ENCODE measurements at regions not wholly inside any gene's neighbourhood (a gene's known extent, or its start where the extent isn't known, plus 50 kb on each side); places are given as distances from the start of the nearest gene placed in this dataset.

- Histone ChIP-seq H3K4me3 (no peak overlapping the region), H3K4me1 (peaks cover 0 to 6% (median under 1%) of the 10 kb centered on the region in 4 donors), H3K9me3 (no peaks in the 10 kb centered on the region), H3K27me3 (no peaks in the 10 kb centered on the region), H3K27ac (replicated peaks in 1 of 4) (no peak overlapping the region), H3K36me3 (no peaks in the 10 kb centered on the region)
- no peak for TF ChIP-seq EP300 (IDR thresholded peaks at IDR 0.05)
- whole genome bisulfite sequencing: 80% methylated on average over 3 of the region's 3 CpGs
- DNase-seq (ENCODE audit: extremely low spot score): no peak
- intact Hi-C loops (cut with DNase I): no loop called here
Observed at GRCh38 chr18:22773944-22774343, 159.2 kb upstream of the RBBP8 start.

- DNase-seq (ENCODE audit: extremely low spot score): no peak
- WGBS: 33% methylated on average over 1 of the region's 1 CpG
- no peak overlapping the region for H3K27ac ChIP-seq (replicated peaks in 1 of 4)
- intact Hi-C loops (cut with DNase I): no loop called here
- TF ChIP-seq POLR2A (IDR thresholded peaks at IDR 0.05; ENCODE audit: low read depth) (no peak), EP300 (IDR thresholded peaks at IDR 0.05) (no peak), POLR2AphosphoS5 (IDR thresholded peaks at IDR 0.05) (no peak)
- TF ChIP-seq, protein P1, sequence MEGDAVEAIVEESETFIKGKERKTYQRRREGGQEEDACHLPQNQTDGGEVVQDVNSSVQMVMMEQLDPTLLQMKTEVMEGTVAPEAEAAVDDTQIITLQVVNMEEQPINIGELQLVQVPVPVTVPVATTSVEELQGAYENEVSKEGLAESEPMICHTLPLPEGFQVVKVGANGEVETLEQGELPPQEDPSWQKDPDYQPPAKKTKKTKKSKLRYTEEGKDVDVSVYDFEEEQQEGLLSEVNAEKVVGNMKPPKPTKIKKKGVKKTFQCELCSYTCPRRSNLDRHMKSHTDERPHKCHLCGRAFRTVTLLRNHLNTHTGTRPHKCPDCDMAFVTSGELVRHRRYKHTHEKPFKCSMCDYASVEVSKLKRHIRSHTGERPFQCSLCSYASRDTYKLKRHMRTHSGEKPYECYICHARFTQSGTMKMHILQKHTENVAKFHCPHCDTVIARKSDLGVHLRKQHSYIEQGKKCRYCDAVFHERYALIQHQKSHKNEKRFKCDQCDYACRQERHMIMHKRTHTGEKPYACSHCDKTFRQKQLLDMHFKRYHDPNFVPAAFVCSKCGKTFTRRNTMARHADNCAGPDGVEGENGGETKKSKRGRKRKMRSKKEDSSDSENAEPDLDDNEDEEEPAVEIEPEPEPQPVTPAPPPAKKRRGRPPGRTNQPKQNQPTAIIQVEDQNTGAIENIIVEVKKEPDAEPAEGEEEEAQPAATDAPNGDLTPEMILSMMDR (IDR thresholded peaks at IDR 0.05): no peak
- H3K4me1 ChIP-seq: peaks cover 0 to 9% (median 5%) of the 10 kb centered on the region in 4 donors
- H3K4me3 ChIP-seq: no peak overlapping the region
- no peaks in the 10 kb centered on the region for H3K27me3 ChIP-seq
- H3K36me3 ChIP-seq: no peaks in the 10 kb centered on the region
- H3K9me3 ChIP-seq: no peaks in the 10 kb centered on the region
Observed at GRCh38 chr18:22778996-22779395, 154.1 kb upstream of the RBBP8 start.

GRCh38 chr18:22783245-22783644 is 149.9 kb upstream of the RBBP8 start:
- Histone ChIP-seq H3K4me1 (peaks cover 0 to 5% (median 4%) of the 10 kb centered on the region in 4 donors), H3K9me3 (no peaks in the 10 kb centered on the region), H3K27me3 (no peaks in the 10 kb centered on the region), H3K36me3 (no peaks in the 10 kb centered on the region), H3K4me3 (no peak overlapping the region), H3K27ac (replicated peaks in 1 of 4) (no peak overlapping the region)
- no peak for DNase-seq (ENCODE audit: extremely low spot score)
- TF ChIP-seq EP300 (IDR thresholded peaks at IDR 0.05) (no peak), POLR2AphosphoS5 (IDR thresholded peaks at IDR 0.05) (no peak), POLR2A (IDR thresholded peaks at IDR 0.05; ENCODE audit: low read depth) (no peak)
- TF ChIP-seq, protein P1 (IDR thresholded peaks at IDR 0.05): no peak
- intact Hi-C loops (cut with DNase I): no loop called here
- 72% methylated on average over 3 of the region's 3 CpGs for WGBS

DNA sequence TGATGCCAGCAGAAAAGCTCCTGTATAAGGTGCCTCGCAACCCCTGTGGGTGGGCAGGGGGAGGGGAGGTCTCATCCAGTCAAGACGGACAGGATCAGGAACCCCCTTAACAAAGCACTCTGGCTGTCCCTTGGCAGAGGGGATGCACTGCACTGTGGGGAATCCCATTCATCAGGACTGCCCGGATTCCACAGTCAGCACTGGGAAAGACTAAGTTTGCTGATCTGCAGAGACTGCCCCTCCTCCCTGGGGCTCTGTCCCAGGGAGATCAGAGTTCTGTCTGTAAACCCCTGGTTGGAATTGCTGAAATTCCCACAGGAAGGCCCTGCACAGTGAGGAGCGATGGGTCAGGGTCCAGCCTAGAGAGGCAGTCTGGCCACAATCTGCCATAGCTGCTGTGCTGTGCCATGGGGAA is 149.5 kb upstream of the RBBP8 start:
- 71% methylated on average over 2 of the region's 4 CpGs for WGBS

DNA sequence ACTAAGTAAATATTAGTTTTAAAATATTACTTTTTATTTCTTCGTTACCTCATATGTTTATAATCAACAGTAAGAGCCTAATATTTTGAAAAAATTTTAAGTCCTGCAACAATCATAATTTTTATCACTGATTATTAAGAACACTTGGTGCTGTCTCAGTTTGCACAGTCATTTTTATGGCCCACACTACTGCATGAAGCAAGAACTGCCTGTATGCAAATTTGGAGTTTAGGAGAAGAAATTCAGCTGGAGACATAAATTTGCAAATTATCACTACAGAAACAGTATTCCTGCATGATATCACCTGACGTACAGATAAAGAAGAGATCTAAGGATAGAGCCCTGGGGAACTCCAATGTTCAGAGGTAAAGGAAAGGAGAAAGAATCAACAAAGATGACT is 144.1 kb upstream of the RBBP8 start:
- intact Hi-C loops (cut with DNase I): no loop called here
- no peak for DNase-seq (ENCODE audit: extremely low spot score)
- Histone ChIP-seq H3K27me3 (no peaks in the 10 kb centered on the region), H3K4me1 (no peaks in the 10 kb centered on the region), H3K36me3 (no peaks in the 10 kb centered on the region), H3K9me3 (no peaks in the 10 kb centered on the region), H3K27ac (replicated peaks in 1 of 4) (no peak overlapping the region), H3K4me3 (no peak overlapping the region)
- TF ChIP-seq POLR2AphosphoS5 (IDR thresholded peaks at IDR 0.05): no peak
- no peak for TF ChIP-seq EP300 (IDR thresholded peaks at IDR 0.05)
- TF ChIP-seq POLR2A (IDR thresholded peaks at IDR 0.05; ENCODE audit: low read depth): no peak
- TF ChIP-seq, protein P1 (IDR thresholded peaks at IDR 0.05): no peak
- 88% methylated on average over 2 of the region's 2 CpGs for WGBS

More for the DNA sequence above, 149.5 kb upstream of the RBBP8 start:
- no peaks in the 10 kb centered on the region for H3K27me3 ChIP-seq
- H3K4me1 ChIP-seq: peaks cover 0 to 5% (median 4%) of the 10 kb centered on the region in 4 donors
- TF ChIP-seq POLR2AphosphoS5 (IDR thresholded peaks at IDR 0.05): no peak
- TF ChIP-seq, protein P1 (IDR thresholded peaks at IDR 0.05): no peak
- no peak for TF ChIP-seq EP300 (IDR thresholded peaks at IDR 0.05)
- TF ChIP-seq POLR2A (IDR thresholded peaks at IDR 0.05; ENCODE audit: low read depth): no peak
- intact Hi-C loops (cut with DNase I): no loop called here
- H3K9me3 ChIP-seq: no peaks in the 10 kb centered on the region
- no peak overlapping the region for H3K4me3 ChIP-seq
- H3K36me3 ChIP-seq: no peaks in the 10 kb centered on the region
- no peak for DNase-seq (ENCODE audit: extremely low spot score)
- H3K27ac ChIP-seq (replicated peaks in 1 of 4): no peak overlapping the region
